ENCODE measurements at regions not wholly inside any gene's neighbourhood (a gene's known extent, or its start where the extent isn't known, plus 50 kb on each side); places are given as distances from the start of the nearest gene placed in this dataset.

DNA sequence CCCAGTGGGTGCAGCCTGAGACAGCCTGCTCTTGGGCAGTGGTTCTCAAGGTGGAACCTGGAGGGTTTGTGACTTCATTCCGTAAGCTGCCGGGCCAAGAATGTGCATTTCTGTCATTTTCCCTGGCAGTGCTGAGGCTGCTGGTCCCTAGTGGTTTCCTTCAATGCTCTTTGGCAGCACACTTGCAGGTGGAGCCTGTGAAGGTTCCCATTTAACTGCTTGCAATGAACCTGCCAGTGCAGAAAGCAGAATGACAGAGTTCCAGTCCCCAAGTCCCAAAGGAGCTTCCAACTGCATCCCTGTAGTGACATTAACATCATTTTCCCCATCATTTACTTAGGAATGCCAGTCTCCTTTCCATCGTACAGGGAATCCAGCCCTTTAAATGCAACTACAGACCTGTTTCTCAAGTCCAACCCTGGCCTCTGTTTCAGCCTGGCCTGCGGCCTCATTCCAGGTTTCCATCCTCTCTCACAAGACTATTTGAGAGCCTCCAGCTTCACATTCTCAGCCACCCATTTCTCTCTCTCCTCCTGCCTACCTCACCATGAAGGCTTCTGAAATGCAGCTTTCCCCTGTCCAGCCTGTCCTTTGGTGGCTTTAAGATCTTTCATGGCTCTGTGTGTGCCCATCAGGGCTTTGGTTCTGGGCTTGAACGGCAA, 149.7 kb upstream of the GGTLC1 start:
- H3K4me3 ChIP-seq: no peak overlapping the region
- no peaks in the 10 kb centered on the region for H3K36me3 ChIP-seq (replicated peaks)
- H3K27me3 ChIP-seq (ENCODE audit: low read depth): no peaks in the 10 kb centered on the region
- no peaks in the 10 kb centered on the region for H3K9me3 ChIP-seq
- in situ Hi-C loops (cut with MboI; ENCODE audit: low sequenced_read_pairs): no loop called here
- no peaks in the 10 kb centered on the region for H3K4me1 ChIP-seq
- no peak for DNase-seq (ENCODE audit: low spot score in 2 of 2)

DNA sequence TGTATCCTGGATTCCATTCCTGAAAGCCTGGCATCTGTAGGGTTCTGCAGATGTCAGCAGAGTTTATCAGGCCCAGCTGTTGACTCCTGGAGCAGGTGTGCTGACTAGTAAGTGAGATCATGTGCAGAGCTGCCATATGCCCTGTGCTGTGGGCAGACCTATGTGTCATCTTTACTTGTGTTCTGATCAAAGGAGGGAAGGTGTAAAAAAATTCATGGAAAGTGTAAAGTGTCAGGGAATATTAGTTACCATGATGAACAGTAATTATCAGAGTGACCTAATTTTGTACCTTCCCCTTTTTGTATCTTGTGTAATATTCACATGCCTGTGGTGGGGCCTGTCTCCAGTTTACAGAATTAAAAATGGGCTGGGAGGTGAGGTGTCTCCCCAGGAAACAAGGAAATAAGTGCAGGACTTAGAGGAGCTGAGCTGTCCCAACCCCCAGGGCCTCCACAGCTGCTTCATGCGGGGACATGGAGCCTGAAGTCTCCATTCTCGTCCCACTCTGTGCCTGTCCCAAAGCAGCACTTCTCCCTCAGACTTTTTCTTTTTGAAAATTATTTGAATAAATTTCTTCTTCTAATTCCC, 148.2 kb upstream of the GGTLC1 start:
- Histone ChIP-seq H3K27me3 (ENCODE audit: low read depth) (no peaks in the 10 kb centered on the region), H3K36me3 (replicated peaks) (no peaks in the 10 kb centered on the region), H3K9me3 (no peaks in the 10 kb centered on the region), H3K4me3 (no peak overlapping the region), H3K4me1 (no peaks in the 10 kb centered on the region)
- DNase-seq (ENCODE audit: low spot score in 2 of 2): no peak
- in situ Hi-C loops (cut with MboI; ENCODE audit: low sequenced_read_pairs): no loop called here

GRCh38 chr20:24135781-24136180, 147.2 kb upstream of the GGTLC1 start:
- in situ Hi-C loops (cut with MboI; ENCODE audit: low sequenced_read_pairs): no loop called here
- Histone ChIP-seq H3K36me3 (replicated peaks) (no peaks in the 10 kb centered on the region), H3K4me1 (no peaks in the 10 kb centered on the region), H3K27me3 (ENCODE audit: low read depth) (no peaks in the 10 kb centered on the region), H3K4me3 (no peak overlapping the region), H3K9me3 (no peaks in the 10 kb centered on the region)
- DNase-seq (ENCODE audit: low spot score in 2 of 2): no peak

- Histone ChIP-seq H3K4me3 (no peak overlapping the region), H3K27me3 (ENCODE audit: low read depth) (no peaks in the 10 kb centered on the region), H3K9me3 (no peaks in the 10 kb centered on the region), H3K36me3 (replicated peaks) (no peaks in the 10 kb centered on the region), H3K4me1 (no peaks in the 10 kb centered on the region)
- DNase-seq (ENCODE audit: low spot score in 2 of 2): no peak
- in situ Hi-C loops (cut with MboI; ENCODE audit: low sequenced_read_pairs): no loop called here
These were observed 146.4 kb upstream of the GGTLC1 start for GRCh38 chr20:24134930-24135329.

DNA sequence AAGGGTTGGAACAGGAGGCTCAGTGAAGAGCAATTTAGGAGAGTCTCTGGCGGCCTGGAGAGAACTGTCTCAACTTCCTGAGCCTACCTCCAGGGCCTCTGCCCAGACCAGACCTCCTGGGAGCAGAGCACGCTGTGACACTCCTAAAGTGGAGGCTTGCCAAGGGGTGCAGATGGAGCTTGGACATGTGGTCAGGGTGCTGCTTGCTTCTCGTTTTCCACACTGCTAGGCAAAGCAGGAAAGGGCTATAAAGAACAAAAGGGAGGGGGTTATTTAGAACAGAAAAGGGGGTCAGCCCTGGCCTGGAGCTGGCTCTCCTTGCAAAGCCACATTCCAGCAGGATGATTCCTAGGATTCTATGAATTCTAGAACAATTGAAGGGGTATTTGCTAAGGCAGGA, 145.7 kb upstream of the GGTLC1 start:
- DNase-seq (ENCODE audit: low spot score in 2 of 2): no peak
- Histone ChIP-seq H3K27me3 (ENCODE audit: low read depth) (no peaks in the 10 kb centered on the region), H3K36me3 (replicated peaks) (no peaks in the 10 kb centered on the region), H3K4me3 (no peak overlapping the region), H3K9me3 (no peaks in the 10 kb centered on the region), H3K4me1 (no peaks in the 10 kb centered on the region)
- in situ Hi-C loops (cut with MboI; ENCODE audit: low sequenced_read_pairs): no loop called here

DNA sequence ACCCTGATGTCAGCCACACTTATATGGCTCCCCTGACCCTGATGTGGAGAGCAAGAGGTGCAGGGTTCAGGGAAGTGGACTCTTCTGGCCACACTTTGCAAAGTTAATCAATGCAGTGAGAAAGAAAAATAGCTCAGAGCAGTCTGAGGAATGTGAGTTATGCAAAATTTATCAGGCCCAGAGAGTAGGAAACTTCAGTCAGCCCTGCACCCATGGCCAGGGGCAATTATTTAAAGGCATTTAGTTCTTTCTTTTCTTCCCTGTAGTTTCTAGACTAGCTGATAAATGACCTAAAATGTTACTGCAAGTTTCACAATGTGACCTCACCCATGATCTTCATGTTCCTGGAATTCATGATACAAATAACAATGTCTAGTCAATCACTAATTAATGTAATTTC, 143.7 kb upstream of the GGTLC1 start:
- H3K36me3 ChIP-seq (replicated peaks): no peaks in the 10 kb centered on the region
- H3K4me1 ChIP-seq: no peaks in the 10 kb centered on the region
- H3K4me3 ChIP-seq: no peak overlapping the region
- DNase-seq (ENCODE audit: low spot score in 2 of 2): no peak
- in situ Hi-C loops (cut with MboI; ENCODE audit: low sequenced_read_pairs): no loop called here
- no peaks in the 10 kb centered on the region for H3K9me3 ChIP-seq
- no peaks in the 10 kb centered on the region for H3K27me3 ChIP-seq (ENCODE audit: low read depth)

GRCh38 chr20:24131684-24132083, 143.1 kb upstream of the GGTLC1 start:
- in situ Hi-C loops (cut with MboI; ENCODE audit: low sequenced_read_pairs): no loop called here
- no peaks in the 10 kb centered on the region for H3K27me3 ChIP-seq (ENCODE audit: low read depth)
- H3K9me3 ChIP-seq: no peaks in the 10 kb centered on the region
- H3K4me3 ChIP-seq: no peak overlapping the region
- no peaks in the 10 kb centered on the region for H3K4me1 ChIP-seq
- no peaks in the 10 kb centered on the region for H3K36me3 ChIP-seq (replicated peaks)
- no peak for DNase-seq (ENCODE audit: low spot score in 2 of 2)

- Histone ChIP-seq H3K36me3 (replicated peaks) (no peaks in the 10 kb centered on the region), H3K4me3 (no peak overlapping the region), H3K4me1 (no peaks in the 10 kb centered on the region), H3K27me3 (ENCODE audit: low read depth) (no peaks in the 10 kb centered on the region), H3K9me3 (no peaks in the 10 kb centered on the region)
- in situ Hi-C loops (cut with MboI; ENCODE audit: low sequenced_read_pairs): no loop called here
- DNase-seq (ENCODE audit: low spot score in 2 of 2): no peak
These were observed 142.7 kb upstream of the GGTLC1 start for GRCh38 chr20:24131281-24131680.

DNA sequence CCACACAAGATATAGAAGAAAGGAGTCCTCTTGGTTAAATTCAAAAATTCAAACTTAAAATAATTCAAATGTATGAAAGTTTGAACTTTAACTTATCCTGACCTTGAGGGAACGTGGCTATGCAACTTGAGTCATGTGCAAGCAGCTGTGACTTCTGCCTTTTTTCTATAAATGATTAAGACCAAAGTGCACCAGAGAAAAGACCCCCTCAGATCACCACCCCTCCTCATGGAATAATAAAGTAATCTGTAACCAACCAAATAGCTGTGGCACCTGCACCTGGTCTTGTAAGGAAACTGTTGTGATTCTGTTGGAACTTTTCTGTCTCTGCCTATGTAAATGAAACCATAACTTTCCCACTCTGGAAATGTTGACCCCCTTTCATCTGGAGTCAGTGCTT, 141.1 kb upstream of the GGTLC1 start:
- H3K27me3 ChIP-seq (ENCODE audit: low read depth): no peaks in the 10 kb centered on the region
- H3K9me3 ChIP-seq: no peaks in the 10 kb centered on the region
- H3K36me3 ChIP-seq (replicated peaks): no peaks in the 10 kb centered on the region
- no peak overlapping the region for H3K4me3 ChIP-seq
- DNase-seq (ENCODE audit: low spot score in 2 of 2): no peak
- H3K4me1 ChIP-seq: no peaks in the 10 kb centered on the region
- in situ Hi-C loops (cut with MboI; ENCODE audit: low sequenced_read_pairs): no loop called here

DNA sequence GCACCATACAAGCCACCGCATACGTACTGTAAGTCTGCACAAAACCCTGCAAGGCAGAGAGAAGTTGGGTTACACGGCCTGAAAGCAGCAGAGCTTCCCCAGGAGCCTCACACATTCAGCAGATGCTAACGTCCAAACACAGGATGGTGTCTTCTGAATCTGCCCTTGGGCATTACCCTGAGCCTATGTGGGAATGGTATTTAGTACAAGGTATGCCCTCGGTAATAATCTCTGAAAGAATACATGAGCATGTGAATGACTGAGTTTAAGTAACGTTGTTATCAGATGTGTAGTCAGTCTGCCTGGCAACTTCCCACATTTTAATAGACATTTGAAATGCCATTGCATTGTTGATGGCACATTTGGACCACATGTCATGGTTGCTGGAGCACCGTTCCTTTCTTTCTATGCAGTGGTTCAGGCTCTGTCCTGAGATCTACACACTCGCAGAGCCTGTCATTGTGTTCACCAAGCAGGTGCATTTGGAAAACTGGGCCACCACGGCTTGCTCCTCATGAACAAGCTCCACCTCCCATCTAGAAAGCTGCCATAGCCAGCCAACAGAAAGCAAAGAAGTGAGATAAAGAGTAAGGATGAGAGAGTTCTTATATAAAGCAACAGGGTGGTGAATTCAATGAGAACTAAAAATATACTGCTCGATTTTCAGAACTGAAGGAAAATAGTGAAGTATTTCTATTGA, 136.5 kb upstream of the GGTLC1 start:
- Histone ChIP-seq H3K27me3 (ENCODE audit: low read depth) (no peaks in the 10 kb centered on the region), H3K4me1 (no peaks in the 10 kb centered on the region), H3K9me3 (no peaks in the 10 kb centered on the region), H3K4me3 (no peak overlapping the region), H3K36me3 (replicated peaks) (no peaks in the 10 kb centered on the region)
- in situ Hi-C loops (cut with MboI; ENCODE audit: low sequenced_read_pairs): no loop called here
- DNase-seq (ENCODE audit: low spot score in 2 of 2): no peak

DNA sequence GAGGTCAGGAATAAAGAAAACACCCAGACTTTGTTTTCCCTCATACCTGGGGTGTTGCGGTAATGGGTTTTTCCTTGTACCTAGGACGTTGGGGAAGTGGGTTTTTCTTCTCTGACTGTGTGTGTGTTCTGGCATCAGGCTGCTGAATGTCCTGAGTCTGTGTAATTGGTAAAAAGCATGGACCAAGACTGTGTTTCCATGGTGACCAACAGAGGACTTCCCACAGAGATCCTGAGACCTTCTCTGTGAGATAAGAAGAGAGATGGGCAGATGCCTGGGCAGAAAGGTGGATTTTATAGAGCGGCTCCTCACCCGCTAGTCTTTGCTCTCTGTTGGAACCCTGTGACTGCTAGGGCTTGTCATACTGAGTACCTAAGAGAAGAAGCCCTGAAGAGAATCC, 135.4 kb upstream of the GGTLC1 start:
- Histone ChIP-seq H3K4me3 (no peak overlapping the region), H3K9me3 (no peaks in the 10 kb centered on the region), H3K36me3 (replicated peaks) (no peaks in the 10 kb centered on the region), H3K4me1 (no peaks in the 10 kb centered on the region), H3K27me3 (ENCODE audit: low read depth) (no peaks in the 10 kb centered on the region)
- DNase-seq (ENCODE audit: low spot score in 2 of 2): no peak
- in situ Hi-C loops (cut with MboI; ENCODE audit: low sequenced_read_pairs): no loop called here

- no peak for DNase-seq (ENCODE audit: low spot score in 2 of 2)
- in situ Hi-C loops (cut with MboI; ENCODE audit: low sequenced_read_pairs): no loop called here
- H3K27me3 ChIP-seq (ENCODE audit: low read depth): no peaks in the 10 kb centered on the region
- H3K9me3 ChIP-seq: no peaks in the 10 kb centered on the region
- H3K36me3 ChIP-seq (replicated peaks): no peaks in the 10 kb centered on the region
- no peak overlapping the region for H3K4me3 ChIP-seq
- no peaks in the 10 kb centered on the region for H3K4me1 ChIP-seq
These were observed 130.0 kb upstream of the GGTLC1 start for GRCh38 chr20:24118441-24119175.

GRCh38 chr20:24118034-24118433, 129.5 kb upstream of the GGTLC1 start:
- no peaks in the 10 kb centered on the region for H3K27me3 ChIP-seq (ENCODE audit: low read depth)
- DNase-seq (ENCODE audit: low spot score in 2 of 2): no peak
- H3K9me3 ChIP-seq: no peaks in the 10 kb centered on the region
- in situ Hi-C loops (cut with MboI; ENCODE audit: low sequenced_read_pairs): no loop called here
- no peak overlapping the region for H3K4me3 ChIP-seq
- no peaks in the 10 kb centered on the region for H3K4me1 ChIP-seq
- H3K36me3 ChIP-seq (replicated peaks): no peaks in the 10 kb centered on the region

GRCh38 chr20:24117383-24117782, 128.8 kb upstream of the GGTLC1 start:
- in situ Hi-C loops (cut with MboI; ENCODE audit: low sequenced_read_pairs): no loop called here
- H3K27me3 ChIP-seq (ENCODE audit: low read depth): no peaks in the 10 kb centered on the region
- no peaks in the 10 kb centered on the region for H3K36me3 ChIP-seq (replicated peaks)
- no peak overlapping the region for H3K4me3 ChIP-seq
- H3K4me1 ChIP-seq: no peaks in the 10 kb centered on the region
- no peak for DNase-seq (ENCODE audit: low spot score in 2 of 2)
- no peaks in the 10 kb centered on the region for H3K9me3 ChIP-seq
